ENCODE measurements at regions not wholly inside any gene's neighbourhood (a gene's known extent, or its start where the extent isn't known, plus 50 kb on each side); places are given as distances from the start of the nearest gene placed in this dataset.

- no peak for TF ChIP-seq EZH2 (IDR thresholded peaks at IDR 0.05; ENCODE audit: borderline replicate concordance)
- no peak for TF ChIP-seq EZH2phosphoT487 (IDR thresholded peaks at IDR 0.05; ENCODE audit: low read depth, severe bottlenecking, unreplicated experiment)
- TF ChIP-seq CTCF (IDR thresholded peaks at IDR 0.05; ENCODE audit: poor library complexity): no peak
- Histone ChIP-seq H3K4me2 (no peak overlapping the region), H2AFZ (no peak overlapping the region), H3K4me1 (ENCODE audit: insufficient read depth) (no peaks in the 10 kb centered on the region), H3K9me3 (ENCODE audit: low read depth) (no peaks in the 10 kb centered on the region), H3K79me2 (no peaks in the 10 kb centered on the region), H3K27me3 (no peaks in the 10 kb centered on the region), H3K27ac (no peak overlapping the region), H3K9me2 (replicated peaks; ENCODE audit: insufficient read depth) (no peaks in the 10 kb centered on the region), H3K4me3 (no peak overlapping the region), H3K36me3 (replicated peaks; ENCODE audit: insufficient read depth, low read depth) (no peaks in the 10 kb centered on the region), H4K20me1 (ENCODE audit: insufficient read depth, poor library complexity, severe bottlenecking) (no peaks in the 10 kb centered on the region)
- no peak for DNase-seq (ENCODE audit: low spot score)
- WGBS (ENCODE audit: low lambda C conversion rate, missing lambda C conversion rate): 79% methylated on average over 2 of the region's 2 CpGs
These were observed 769.2 kb downstream of the DIAPH3 start for GRCh38 chr13:59394496-59394895.

- H3K9me2 ChIP-seq (replicated peaks; ENCODE audit: insufficient read depth): no peaks in the 10 kb centered on the region
These were observed 765.6 kb downstream of the DIAPH3 start for GRCh38 chr13:59398127-59398526.

GRCh38 chr13:59398661-59399060, 765.1 kb downstream of the DIAPH3 start:
- Histone ChIP-seq H3K9me2 (replicated peaks; ENCODE audit: insufficient read depth) (no peaks in the 10 kb centered on the region), H4K20me1 (ENCODE audit: insufficient read depth, poor library complexity, severe bottlenecking) (no peaks in the 10 kb centered on the region), H3K9me3 (ENCODE audit: low read depth) (no peaks in the 10 kb centered on the region), H3K4me1 (ENCODE audit: insufficient read depth) (no peaks in the 10 kb centered on the region), H3K36me3 (replicated peaks; ENCODE audit: insufficient read depth, low read depth) (no peaks in the 10 kb centered on the region), H2AFZ (no peak overlapping the region), H3K27ac (no peak overlapping the region), H3K79me2 (no peaks in the 10 kb centered on the region), H3K4me2 (no peak overlapping the region), H3K4me3 (no peak overlapping the region), H3K27me3 (no peaks in the 10 kb centered on the region)
- 78% methylated on average over 4 of the region's 4 CpGs for WGBS (ENCODE audit: low lambda C conversion rate, missing lambda C conversion rate)
- no peak for TF ChIP-seq CTCF (IDR thresholded peaks at IDR 0.05; ENCODE audit: poor library complexity)
- TF ChIP-seq EZH2 (IDR thresholded peaks at IDR 0.05; ENCODE audit: borderline replicate concordance): no peak
- no peak for TF ChIP-seq EZH2phosphoT487 (IDR thresholded peaks at IDR 0.05; ENCODE audit: low read depth, severe bottlenecking, unreplicated experiment)
- DNase-seq (ENCODE audit: low spot score): no peak

More at GRCh38 chr13:59398127-59398526, 765.6 kb downstream of the DIAPH3 start:
- no peaks in the 10 kb centered on the region for H4K20me1 ChIP-seq (ENCODE audit: insufficient read depth, poor library complexity, severe bottlenecking)
- H3K4me2 ChIP-seq: no peak overlapping the region
- no peaks in the 10 kb centered on the region for H3K9me3 ChIP-seq (ENCODE audit: low read depth)
- no peak for TF ChIP-seq EZH2phosphoT487 (IDR thresholded peaks at IDR 0.05; ENCODE audit: low read depth, severe bottlenecking, unreplicated experiment)
- TF ChIP-seq CTCF (IDR thresholded peaks at IDR 0.05; ENCODE audit: poor library complexity): no peak
- no peak for TF ChIP-seq EZH2 (IDR thresholded peaks at IDR 0.05; ENCODE audit: borderline replicate concordance)
- no peak overlapping the region for H3K27ac ChIP-seq
- no peaks in the 10 kb centered on the region for H3K4me1 ChIP-seq (ENCODE audit: insufficient read depth)
- DNase-seq (ENCODE audit: low spot score): no peak
- H3K36me3 ChIP-seq (replicated peaks; ENCODE audit: insufficient read depth, low read depth): no peaks in the 10 kb centered on the region
- WGBS (ENCODE audit: low lambda C conversion rate, missing lambda C conversion rate): 57% methylated on average over 3 of the region's 3 CpGs
- H3K79me2 ChIP-seq: no peaks in the 10 kb centered on the region
- no peak overlapping the region for H3K4me3 ChIP-seq
- no peak overlapping the region for H2AFZ ChIP-seq
- no peaks in the 10 kb centered on the region for H3K27me3 ChIP-seq

- TF ChIP-seq EZH2phosphoT487 (IDR thresholded peaks at IDR 0.05; ENCODE audit: low read depth, severe bottlenecking, unreplicated experiment) (no peak), EZH2 (IDR thresholded peaks at IDR 0.05; ENCODE audit: borderline replicate concordance) (no peak), CTCF (IDR thresholded peaks at IDR 0.05; ENCODE audit: poor library complexity) (no peak)
- H3K27ac ChIP-seq: no peak overlapping the region
- no peak overlapping the region for H2AFZ ChIP-seq
- H3K9me2 ChIP-seq (replicated peaks; ENCODE audit: insufficient read depth): no peaks in the 10 kb centered on the region
- H3K4me2 ChIP-seq: no peak overlapping the region
- H3K4me1 ChIP-seq (ENCODE audit: insufficient read depth): no peaks in the 10 kb centered on the region
- no peak overlapping the region for H3K4me3 ChIP-seq
- no peaks in the 10 kb centered on the region for H3K36me3 ChIP-seq (replicated peaks; ENCODE audit: insufficient read depth, low read depth)
- no peaks in the 10 kb centered on the region for H3K9me3 ChIP-seq (ENCODE audit: low read depth)
- DNase-seq (ENCODE audit: low spot score): no peak
- H3K79me2 ChIP-seq: no peaks in the 10 kb centered on the region
- no peaks in the 10 kb centered on the region for H4K20me1 ChIP-seq (ENCODE audit: insufficient read depth, poor library complexity, severe bottlenecking)
- no peaks in the 10 kb centered on the region for H3K27me3 ChIP-seq
These were observed 764.2 kb downstream of the DIAPH3 start for GRCh38 chr13:59399513-59399912.

All from hepatocyte (in vitro differentiated cells).